Retina (tissue), 1 donor: ENCODE measurements at regions not wholly inside any gene's neighbourhood (a gene's known extent, or its start where the extent isn't known, plus 50 kb on each side); places are given as distances from the start of the nearest gene placed in this dataset.

ENCODE experiments used
- DNase-seq: peaks from one replicate; pipeline ENCODE4 v3.0.0-alpha.2; 2016

DNA sequence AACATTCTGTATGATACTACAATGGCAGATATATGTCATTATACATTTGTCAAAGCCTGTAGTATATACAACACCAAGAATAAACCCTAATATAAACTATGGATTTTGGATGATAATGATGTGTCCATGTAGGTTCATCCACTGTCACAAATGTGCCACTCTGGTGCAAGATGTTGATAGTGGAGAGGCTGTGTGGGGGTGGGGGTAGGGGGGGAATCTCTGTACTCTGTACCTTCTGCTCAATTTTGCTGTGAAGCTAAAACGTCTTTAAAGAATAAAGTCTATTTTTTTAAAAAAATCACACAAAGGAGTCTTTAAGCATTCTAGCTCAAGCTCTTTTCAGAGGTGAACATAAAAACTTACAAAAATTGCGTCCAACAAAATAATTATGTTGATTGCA, 88.2 kb upstream of the ABI3BP start:
- DNase-seq, result no peak

DNA sequence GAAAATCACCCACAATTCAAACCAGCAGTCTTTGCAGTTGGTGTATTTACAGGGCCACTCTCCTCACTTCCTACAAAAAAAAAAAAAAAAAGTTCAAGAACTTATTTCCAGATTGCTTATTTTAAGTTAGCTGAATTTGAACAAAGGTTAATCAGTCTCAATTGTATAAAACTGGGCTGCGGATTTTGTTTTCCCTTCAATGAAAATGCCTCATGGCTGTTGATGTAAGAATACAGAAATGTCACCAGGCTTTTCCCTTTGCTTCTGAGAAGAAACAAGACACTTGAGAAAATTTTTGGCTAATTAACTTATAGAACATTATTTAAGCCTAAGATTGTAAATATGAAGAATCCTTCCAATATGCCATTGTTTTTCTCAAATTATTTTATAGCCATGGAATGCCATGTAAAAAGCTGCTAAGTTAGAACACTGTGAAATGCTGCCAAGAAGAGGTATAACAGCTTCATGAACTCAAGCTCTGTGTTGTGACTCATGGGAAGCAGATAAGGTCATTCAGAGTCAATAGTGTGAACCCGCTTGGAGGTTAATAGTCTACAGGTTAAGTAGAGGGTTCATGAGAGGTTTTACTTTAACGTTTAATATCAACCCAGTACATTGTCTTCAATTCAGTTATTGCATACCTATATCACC, 84.3 kb upstream of the ABI3BP start:
- no peak for DNase-seq

DNA sequence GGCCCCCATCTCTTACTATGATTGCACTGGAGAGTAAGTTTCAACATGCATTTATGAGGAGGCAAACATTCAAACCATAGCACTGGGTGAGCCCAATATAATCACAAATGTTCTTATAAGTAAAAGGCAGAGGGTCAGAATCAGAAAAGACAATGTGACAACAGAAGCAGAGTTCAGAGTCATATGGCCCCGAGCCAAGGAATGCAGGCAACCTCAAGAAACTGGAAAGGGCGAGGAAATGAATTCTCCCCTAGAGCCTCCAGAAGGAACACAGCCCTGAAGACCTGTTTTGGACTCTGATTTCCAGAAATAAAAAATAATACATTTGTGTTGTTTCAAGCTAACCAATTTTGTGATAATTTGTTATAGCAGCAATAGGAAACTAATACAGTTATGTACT, 81.3 kb upstream of the ABI3BP start:
- no peak for DNase-seq

DNA sequence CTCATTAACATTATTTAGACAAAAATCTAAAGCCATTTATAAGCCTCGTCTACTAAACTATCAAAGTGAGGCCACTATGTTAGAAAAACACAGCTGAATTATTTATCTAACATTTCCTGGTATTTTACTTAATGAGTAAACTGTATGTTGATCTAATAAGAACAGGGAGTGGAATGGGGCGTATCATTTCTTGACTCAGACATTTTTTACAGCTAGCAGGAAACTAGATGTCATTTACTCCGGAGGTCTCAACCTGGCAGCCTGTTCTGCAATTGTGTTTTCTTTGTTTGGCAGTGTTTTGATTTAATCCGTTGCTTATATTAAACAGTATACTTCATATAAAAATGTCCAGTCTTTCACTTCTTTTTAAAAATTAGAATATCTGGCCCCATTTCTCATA, 79.1 kb upstream of the ABI3BP start:
- DNase-seq, result no peak

DNA sequence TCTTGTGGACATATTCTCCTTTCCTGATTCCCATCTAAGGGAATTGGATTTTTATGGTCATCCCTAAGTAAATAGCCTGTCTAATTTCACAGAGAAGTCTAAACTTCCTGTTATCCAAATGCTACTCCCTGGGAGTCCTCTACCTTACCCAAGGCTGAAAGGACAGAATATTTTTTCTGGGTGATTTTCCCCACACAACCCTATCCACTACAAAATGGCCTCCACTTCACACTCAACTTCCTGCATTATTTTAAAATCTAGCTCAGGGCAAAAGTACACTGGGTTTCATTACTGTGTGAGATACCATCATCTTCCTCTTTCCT, 77.5 kb upstream of the ABI3BP start:
- DNase-seq, result no peak

DNA sequence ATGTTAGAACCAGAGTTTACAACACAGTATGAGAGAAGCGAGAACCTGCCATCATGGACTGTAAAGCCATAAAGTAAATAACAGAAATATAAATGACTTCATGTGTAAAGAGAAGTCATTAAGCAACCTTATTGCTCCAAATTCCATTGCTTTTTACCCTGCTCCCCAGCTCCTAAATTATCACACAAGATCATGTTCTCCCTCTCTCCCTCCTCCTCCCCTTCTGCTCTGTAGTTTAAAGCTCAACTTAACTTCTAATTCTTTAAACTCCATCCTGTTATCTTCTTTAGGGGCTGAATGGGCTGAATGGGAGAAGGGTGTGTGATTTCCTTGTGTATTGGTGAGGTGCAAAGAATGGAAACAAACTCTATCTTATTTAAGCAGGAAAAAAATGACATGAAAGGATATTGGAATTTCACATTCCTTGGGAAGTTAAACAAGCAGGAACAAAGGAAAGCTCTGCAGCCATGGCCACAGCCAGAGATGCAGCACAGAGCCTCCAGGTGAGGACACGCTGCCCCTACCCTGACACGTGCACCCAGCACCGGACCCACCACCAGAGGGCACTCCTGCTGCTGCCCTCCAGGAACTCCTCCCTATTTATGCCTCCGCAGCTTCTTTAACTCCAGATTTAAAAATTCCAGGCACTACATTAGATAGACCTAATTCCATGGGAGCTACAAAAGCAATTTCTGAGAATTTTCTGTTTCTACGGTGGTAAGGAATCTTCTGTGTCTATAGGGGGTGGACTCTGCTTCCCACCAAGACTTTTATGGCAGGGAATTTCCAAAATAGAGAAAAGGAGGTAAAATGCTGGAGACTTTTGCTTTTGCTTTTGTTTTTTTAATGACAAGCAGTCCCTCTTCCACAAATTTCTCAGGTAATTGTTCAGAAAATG, 76.9 kb upstream of the ABI3BP start:
- DNase-seq, result no peak

DNA sequence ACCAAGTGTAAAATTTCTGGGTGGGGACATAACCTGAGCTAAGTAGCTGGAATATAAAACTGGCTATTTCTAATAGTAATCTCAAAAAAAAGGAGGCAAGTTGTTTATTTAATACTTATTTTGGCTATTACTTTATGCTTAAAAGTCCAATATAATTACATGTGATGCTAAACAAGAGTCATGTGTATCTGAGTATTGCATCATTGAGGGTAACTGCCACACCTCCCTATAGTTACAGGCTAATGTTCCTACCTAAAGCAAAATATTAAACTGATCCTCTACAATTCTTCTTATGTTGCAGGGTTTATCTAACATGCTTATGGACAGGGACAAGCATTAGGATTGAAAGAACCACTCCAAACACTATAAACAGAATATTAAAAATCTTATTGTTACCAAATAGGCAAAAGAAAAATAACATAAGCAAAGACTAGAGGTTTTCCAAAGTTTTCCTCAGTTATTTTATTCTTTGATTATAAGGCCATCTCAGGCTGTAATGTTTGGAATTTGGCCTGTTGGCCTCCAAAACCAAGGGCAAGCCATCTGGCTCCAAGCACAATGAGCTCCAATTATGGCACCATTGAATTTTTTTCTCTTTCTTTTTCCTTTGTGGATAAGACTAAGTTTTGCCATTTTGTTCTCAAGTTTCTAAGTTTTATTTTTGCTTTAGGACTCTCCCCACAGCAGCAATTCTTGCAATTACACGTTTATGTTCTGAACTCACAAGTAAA, 75.8 kb upstream of the ABI3BP start:
- DNase-seq, result no peak

DNA sequence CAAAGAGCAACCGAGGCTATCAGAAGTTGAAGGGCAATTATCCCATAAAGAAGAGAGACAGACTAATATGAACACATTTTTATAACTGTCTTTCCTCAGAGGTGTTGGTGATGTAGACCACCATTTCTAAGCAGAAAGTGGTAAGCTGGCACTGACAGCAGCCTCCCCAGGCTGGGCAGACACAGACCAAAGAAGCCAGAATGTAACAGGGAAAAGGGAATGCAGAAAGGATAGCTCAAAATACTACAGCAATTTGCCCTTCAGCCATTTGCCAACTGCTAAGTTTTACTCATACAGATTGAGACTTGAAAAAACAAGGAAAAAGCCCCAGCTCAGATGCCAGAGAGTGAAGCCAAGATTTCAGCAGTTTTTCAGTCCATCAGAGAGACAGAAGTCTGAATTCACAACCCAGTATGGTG, 73.5 kb upstream of the ABI3BP start:
- DNase-seq, result no peak

DNA sequence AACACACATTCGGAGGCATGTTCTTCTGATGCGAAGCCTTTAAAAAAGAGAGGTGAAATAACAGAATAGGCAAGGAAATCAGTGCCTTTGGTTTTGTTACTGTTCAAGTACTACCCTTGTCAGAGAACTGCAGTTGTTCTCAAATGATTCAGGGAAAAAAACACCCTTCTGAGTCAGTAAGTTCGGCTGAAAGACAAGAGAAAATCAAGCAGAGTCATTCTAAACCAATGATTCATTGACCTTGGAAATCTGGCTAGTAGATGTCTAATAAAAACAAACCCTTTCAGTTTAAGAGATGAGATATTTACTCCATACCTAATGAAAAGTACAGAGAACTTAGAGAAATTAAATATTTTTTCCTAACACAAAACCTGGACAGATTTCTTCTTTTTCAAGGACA, 72.7 kb upstream of the ABI3BP start:
- DNase-seq, result no peak

DNA sequence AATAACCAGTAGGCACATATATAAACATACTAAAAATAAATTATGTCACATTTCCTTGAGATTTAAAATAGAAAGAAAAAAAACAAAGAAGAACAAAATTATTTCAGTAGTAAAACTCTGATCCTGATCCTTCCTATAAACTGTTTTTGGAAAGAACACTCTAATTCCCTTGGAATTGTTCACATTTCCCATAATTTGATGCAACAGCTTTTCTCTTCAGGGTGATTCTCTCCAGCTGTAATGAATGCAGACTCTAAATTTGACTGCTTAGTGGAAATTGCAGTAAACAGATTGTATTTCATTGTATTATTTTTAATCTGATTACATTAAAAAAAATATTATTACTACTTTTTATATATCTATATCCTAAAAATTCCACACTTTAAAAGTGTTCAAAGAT, 70.2 kb upstream of the ABI3BP start:
- DNase-seq, result no peak

DNA sequence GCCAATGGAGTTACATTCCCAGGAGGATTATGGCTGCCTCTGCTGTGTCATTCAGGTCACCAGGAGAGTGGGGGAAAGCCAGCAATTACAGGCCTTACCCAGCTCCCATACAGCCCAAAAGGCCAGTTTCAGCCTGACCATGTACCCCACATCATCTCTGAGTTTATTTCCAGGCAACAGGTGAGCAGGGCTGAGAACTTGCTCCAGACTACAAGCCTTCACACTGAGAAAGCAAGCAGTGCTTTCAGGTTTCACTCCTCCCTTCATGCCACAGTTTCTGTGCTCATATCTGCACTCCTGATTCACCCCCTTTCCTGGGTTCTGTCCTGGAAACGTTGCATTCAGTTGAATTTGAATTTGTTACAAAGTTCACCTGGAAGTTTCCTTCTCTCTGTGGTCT, 68.1 kb upstream of the ABI3BP start:
- no peak for DNase-seq

DNA sequence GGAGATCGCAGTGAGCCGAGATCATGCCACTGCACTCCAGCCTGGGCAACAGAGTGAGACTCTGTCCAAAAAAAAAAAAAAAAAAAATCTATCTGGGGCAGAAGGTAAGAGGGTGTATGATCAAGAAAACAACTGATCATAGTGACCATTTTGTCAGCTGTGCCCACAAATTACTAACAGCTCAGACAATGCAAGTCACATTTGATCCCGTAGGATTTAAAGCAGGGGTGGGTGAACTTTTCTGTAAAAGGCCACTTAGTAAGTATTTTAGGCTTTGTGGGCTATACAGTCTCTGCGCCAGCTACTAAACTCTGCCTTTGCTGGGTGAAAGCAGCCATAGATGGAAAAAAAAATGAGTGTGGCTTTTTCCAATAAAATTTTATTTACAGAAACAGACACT, 57.6 kb upstream of the ABI3BP start:
- DNase-seq, result no peak

DNA sequence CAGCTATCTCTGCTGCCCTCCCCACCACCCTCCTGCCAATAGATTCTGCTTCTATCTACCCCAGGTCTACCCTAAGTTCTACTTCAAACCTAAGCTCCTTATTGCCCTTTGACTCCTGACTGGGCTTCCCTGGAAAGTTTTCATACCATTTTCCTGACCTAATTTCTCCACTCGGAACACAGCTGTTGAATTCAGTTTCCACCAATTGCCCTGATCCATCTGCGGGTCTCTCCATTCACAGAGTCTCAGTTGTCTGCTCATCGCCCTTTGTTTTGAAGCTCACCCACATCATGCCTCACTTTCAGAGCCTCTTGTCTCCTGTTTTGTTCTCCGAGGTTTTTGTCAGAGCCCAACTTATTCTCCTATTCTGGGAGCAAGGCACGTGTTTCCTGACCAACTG, 56.8 kb upstream of the ABI3BP start:
- no peak for DNase-seq

DNA sequence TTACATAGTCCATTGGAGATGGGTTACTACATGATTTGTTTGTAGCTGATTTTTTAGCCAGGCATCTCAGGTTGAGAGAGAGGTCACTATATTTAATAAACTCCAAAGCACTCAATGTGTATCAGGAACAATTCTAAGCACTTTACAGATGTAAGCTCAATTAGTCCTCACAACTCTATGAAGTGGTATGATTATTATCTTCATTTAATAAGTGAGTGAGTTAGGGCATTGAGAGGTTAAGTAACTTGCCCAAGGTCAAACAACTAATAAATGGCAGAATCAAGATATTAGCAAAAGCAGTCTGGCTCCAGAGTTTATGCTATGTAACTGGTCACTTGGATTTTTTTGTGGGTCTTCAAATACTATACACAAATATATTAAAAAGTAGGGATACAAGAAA, 56.3 kb upstream of the ABI3BP start:
- DNase-seq, result no peak

DNA sequence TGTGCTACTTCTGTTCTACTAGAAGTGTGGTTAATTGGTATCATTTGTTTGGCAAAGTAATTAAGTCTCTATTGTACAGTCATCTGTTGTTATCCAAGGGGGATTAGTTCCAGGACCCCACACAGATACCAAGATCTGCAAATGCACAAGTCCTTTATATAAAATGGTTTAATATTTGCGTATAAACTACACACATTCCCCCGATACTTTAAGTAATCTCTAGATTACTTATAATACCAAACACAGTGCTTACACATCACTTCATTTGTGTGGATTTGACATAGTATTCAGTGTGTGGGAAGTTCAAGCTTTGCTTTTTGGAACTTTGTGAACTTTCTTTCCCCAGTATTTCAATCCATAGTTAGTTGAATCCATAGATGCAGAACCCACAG, 50.5 kb upstream of the ABI3BP start:
- DNase-seq, result no peak

DNA sequence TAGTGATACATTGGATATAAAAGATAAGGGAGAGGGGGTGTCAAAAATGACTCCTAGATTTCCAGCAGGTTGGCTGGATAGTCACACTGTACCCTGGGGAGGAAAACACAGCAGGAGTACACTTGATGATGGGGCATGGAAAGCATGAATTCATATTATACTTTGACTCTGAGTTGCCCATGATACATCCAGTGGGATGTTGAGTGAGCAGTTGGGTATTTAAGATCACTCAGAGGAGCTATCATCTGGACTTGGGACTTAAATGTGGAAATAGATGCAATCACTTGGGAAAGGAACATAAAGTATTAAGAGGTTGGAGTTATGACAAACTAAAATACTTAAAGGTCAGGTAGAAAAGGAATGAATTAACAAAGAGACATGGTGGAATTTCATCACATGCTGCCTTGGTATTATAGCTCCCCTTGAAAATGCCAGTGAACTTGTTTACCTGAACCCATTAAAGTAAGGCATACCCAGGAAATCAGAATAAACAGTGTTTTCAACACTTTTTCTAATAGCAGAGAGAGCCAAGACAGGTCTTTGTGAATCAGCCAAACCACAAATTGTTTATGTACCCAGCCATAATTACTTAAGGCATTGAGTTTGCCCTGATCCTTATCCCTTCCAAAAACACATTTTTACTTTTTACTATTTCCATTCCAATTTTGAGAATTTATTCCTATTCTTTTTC, 49.9 kb upstream of the ABI3BP start:
- DNase-seq, result no peak
